Stimulated activated CD8-positive, alpha-beta memory T cell treated with anti-CD3 and anti-CD28 coated beads, Interleukin-15, amount 100 ng/mL, for 48 hours (primary cell): ENCODE measurements at regions not wholly inside any gene's neighbourhood (a gene's known extent, or its start where the extent isn't known, plus 50 kb on each side); places are given as distances from the start of the nearest gene placed in this dataset.
"Not testable (repeated sequence)": the region's sequence is repeated elsewhere in the genome, so short reads cannot be mapped to it uniquely, and the experiment has no call there.

Experiments
- DNase-seq, 2 donors: peaks; one replicate each; pipeline ENCODE4 v3.0.0-alpha.2; 2020; ENCODE audit warnings: low read depth in 2 of 2

GRCh38 chr15:29648415-29648814 lies 173.9 kb downstream of the TJP1 start:
- not testable (repeated sequence) for DNase-seq

DNA sequence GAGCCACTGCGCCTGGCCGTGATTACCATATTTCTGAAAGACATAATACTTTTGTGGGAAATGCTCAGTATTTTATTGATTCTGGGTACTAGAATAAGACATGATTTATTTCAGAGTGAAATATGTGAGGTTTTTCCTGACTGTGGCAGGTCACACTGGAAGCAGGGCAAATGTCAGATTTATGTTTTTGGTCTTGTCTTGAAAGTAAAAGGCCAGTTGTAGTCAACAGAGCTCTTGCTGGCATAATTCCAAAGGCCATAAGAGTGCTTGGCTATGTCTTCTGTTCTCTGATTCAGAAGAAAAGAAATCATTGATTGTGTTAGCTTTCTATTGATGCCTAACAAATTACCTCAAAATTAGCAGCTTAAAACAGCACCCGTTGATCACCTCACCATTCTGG lies 176.4 kb downstream of the TJP1 start:
- DNase-seq, result no peak

- not testable (repeated sequence) for DNase-seq
Measured at GRCh38 chr15:29644361-29644760, 177.9 kb downstream of the TJP1 start.

- no peak for DNase-seq
Measured at GRCh38 chr15:29638781-29639180, 183.5 kb downstream of the TJP1 start.

DNA sequence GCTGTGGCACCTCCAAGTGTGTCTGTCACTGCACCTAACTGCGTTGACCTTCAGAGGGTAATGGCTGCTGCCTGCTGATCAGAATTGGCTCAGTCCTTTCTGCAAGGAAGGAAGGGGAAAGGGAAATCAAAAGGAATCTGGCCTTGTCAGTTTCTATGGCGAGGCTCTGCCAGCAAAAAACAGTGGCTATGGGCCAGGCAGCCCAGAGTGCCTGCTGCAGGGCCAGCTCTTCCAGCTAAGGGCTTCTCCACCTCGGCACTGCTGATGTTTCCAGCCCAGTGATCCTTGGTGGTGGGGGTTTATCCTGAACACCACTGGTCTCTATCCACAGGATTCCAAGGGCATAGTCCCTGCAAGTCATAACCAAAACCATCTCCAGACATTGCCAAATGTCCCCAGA lies 184.3 kb downstream of the TJP1 start:
- DNase-seq, result no peak

GRCh38 chr15:29637555-29637954 lies 184.7 kb downstream of the TJP1 start:
- DNase-seq, result no peak

DNA sequence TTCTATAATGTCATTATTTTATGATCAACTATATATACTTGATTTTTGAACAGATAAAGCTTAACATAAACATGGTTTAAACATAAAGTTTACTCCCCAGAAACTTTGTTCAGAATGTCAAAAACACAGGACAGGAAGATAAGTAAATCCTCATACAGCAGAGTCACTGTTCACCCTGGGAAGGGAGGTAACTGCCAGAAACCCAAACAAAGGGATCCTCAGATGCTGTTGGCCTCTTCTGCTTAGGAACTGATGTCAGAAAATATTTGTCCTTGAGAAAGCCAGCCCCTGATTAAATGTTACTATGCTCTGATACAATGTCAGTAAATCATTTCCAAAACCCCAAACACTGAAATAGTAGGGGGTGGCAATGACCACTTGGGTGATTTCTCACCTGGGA lies 185.3 kb downstream of the TJP1 start:
- no peak for DNase-seq

DNA sequence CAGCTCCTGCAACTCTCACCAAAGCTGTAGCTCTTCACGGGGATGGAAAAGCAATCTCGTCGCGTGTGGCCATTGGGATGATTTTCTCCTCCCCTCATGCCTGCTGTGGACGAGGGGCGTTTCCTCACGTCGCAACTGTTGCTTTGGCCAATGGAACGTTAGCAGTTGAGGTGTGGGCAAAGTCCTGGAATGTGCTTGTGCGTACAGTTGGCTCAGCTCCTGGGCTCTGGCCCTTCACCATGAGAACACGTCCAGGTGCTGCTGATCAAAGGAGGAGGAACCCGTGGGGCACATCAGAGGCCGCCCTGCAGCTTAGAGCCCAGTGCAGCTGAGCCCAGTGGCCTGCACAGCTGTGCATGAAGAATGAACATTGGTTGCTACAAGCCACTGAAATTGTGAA lies 186.1 kb downstream of the TJP1 start:
- DNase-seq, result no peak

DNA sequence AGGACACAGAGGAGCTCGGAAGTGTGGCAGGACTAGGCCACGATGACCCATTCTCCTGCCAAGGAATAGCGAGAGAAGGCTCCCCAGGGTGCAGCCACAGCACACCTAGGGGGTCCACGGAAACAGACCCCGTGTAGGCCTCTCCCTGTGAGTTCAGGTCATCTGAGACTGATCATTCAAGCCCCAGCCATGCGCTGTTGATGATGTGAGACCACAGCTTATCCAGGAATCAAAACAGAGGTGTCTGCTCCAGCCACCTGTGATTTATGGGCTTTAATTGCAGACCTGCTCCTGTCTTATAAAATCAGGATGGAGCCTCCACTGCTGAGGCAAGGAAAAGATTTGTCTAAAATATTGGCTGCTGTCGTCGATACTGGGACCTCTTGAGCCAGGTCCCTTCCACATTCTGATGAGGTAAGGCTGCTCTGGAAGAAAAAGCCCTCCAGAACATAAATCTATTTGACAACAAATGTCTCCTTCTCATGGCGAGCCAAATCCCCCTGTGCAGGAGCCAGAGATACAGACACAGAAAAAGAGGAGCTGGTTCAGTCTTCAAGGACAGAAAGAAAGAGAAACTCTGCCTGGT lies 186.7 kb downstream of the TJP1 start:
- DNase-seq, result no peak

DNA sequence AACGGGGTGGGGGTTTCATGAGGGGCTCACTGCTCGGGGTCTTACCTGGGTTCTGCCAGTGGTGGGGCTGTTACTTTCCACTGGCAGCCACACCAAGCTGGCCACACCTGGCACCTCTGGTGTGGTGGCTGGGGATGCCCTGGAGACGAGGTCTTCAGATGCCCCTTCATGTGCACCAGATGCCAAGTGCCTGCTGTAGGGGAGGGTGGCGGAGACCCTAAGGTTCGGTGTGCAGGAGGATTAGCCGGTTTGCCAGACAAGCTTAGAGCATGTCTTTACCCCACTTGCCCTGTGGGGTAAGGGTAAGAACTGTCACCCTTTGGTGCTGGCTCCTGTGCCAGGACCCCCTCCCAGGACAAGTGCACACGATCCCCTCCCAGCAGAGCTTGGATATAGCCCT lies 188.3 kb downstream of the TJP1 start:
- DNase-seq, result no peak

- no peak for DNase-seq
Measured at GRCh38 chr15:29632671-29633406, 189.4 kb downstream of the TJP1 start.

- DNase-seq, result no peak
Measured at GRCh38 chr15:29631076-29632070, 190.9 kb downstream of the TJP1 start.

DNA sequence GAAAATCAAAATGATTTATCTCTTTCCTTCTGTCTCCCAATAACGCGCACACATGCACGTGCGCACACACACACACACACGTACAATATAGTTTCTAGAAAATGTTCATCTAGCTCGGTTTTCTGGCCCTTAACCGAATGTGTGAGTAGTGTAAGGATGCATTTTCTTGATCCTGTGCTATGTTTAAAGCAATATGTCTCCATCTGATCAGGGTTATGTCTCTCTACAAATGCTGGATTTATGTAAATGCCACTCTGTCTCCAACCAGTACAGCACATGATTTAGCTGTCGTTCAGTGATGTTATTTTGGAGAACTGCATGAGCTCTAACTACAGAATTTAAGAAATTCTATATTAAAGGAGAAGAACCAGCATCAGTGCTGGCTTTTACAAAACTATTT lies 198.0 kb downstream of the TJP1 start:
- no peak for DNase-seq

DNA sequence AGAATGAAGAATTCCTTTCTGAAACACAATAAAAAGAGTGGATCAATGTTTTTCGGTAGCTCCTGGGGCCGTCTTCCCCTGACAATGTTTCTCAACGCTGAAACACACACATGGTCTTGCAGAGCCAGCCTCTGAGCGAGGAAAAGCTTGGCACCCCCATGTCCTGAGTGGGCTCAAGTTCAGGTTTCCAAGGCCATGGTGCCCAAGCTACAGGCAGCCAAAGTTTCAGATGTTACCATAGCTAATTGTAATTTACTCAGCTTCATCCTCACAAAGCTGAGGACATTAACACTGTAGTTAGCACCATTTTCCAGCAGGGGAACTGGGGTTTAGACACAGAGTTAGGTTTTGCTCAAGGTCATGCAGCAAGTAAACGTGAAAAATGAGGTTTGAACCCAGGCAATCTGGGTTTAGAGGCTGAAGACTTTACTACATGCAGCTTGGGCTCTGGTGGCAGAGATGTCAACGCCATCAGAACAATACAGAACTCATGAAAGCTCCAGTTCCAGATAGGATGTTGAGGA lies 199.1 kb downstream of the TJP1 start:
- no peak for DNase-seq

DNA sequence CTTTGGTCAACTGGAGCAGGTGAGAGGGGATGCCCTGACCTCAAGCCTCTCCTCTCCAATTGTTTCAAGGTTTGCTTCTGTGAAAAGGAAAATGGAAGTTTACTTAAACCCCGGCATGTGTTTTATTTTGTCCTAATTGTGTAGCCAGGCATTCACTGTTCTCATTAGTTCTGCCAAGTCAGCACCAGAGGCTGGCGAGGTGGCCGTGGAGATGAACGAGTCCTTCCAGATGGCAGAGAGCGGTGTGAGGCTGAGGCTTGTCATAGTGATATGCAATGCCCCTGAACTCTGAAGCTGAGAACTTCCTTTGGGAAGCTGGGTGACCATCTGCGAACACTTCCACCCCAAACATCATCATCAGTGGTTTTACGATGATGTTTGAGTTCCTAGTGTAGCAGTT lies 199.6 kb downstream of the TJP1 start:
- no peak for DNase-seq

GRCh38 chr15:29621616-29622015 lies 200.7 kb downstream of the TJP1 start:
- DNase-seq, result no peak

- no peak for DNase-seq
Measured at GRCh38 chr15:29618586-29618985, 203.7 kb downstream of the TJP1 start.

DNA sequence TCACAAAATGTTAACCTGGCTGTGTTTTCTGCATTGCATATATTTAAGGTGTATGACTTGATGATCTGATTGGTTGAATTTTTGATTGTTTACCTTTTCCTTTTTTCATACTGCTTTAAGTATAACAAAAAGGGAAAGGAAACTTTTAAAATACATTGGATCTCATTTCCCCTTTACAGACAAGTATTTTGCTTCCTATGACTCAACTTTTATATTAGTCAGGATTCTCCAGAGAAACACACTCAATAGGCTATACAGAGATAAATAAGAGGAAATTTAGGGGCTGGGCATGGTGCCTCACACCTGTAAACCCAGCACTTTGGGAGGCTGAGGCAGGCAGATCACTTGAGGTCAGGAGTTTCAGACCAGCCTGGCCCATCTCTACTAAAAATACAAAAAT lies 205.8 kb downstream of the TJP1 start:
- no peak for DNase-seq

GRCh38 chr15:29615791-29616190 lies 206.5 kb downstream of the TJP1 start:
- no peak for DNase-seq

GRCh38 chr15:29613951-29614382 lies 208.3 kb downstream of the TJP1 start:
- DNase-seq, result no peak

GRCh38 chr15:29612701-29613100 lies 209.6 kb downstream of the TJP1 start:
- no peak for DNase-seq

GRCh38 chr15:29612096-29612495 lies 210.2 kb downstream of the TJP1 start:
- no peak for DNase-seq
